ENCODE measurements at regions not wholly inside any gene's neighbourhood (a gene's known extent, or its start where the extent isn't known, plus 50 kb on each side); places are given as distances from the start of the nearest gene placed in this dataset.

GRCh38 chr7:94741179-94741578 is 85.2 kb upstream of the SGCE start:
- Mint-ChIP-seq H3K4me1 (no peaks in the 10 kb centered on the region), H3K27me3 (peaks cover 0 to 6% (median 0%) of the 10 kb centered on the region in 5 donors), H3K4me3 (no peak overlapping the region), H3K36me3 (no peaks in the 10 kb centered on the region), H3K9me3 (no peaks in the 10 kb centered on the region), H3K27ac (no peak overlapping the region)
- ChIA-PET POLR2A (no interaction called here), CTCF (no interaction called here)
- Histone ChIP-seq H3K27me3 (ENCODE audit: control insufficient read depth in 2 of 2, insufficient read depth in 2 of 2, low read length in 2 of 2) (no peaks in the 10 kb centered on the region), H3K27ac (ENCODE audit: low read depth, low read length) (no peak overlapping the region), H3K36me3 (ENCODE audit: control insufficient read depth in 2 of 3, insufficient read depth in 3 of 3, low read length in 3 of 3) (no peaks in the 10 kb centered on the region), H3K9me3 (ENCODE audit: control insufficient read depth in 2 of 3, low read length in 3 of 3) (no peaks in the 10 kb centered on the region), H3K4me3 (ENCODE audit: low read length) (no peak overlapping the region), H3K4me1 (ENCODE audit: control insufficient read depth in 2 of 2, insufficient read depth in 2 of 2, low read length in 2 of 2) (no peaks in the 10 kb centered on the region)
- DNase-seq (no peak), ATAC-seq (no peak)
- intact Hi-C loops (cut with micrococcal nuclease) = no loop called here

GRCh38 chr7:94748376-94748775 is 92.4 kb upstream of the SGCE start:
- H3K36me3 ChIP-seq (ENCODE audit: control insufficient read depth in 2 of 3, insufficient read depth in 3 of 3, low read length in 3 of 3) = no peaks in the 10 kb centered on the region
- ATAC-seq = no peak
- CTCF ChIA-PET = interaction anchor here (0.6 kb wide), 1 partner anchor 19 kb away, joined by 3 read pairs; no protein-coding TSS in a partner anchor
- H3K27ac ChIP-seq (ENCODE audit: low read depth, low read length) = no peak overlapping the region
- Mint-ChIP-seq H3K27ac (no peak overlapping the region), H3K9me3 (peaks cover 0 to 38% (median 14%) of the 10 kb centered on the region in 11 donors), H3K36me3 (no peaks in the 10 kb centered on the region), H3K4me3 (no peak overlapping the region), H3K27me3 (peaks cover 0 to 6% (median 0%) of the 10 kb centered on the region in 5 donors), H3K4me1 (no peaks in the 10 kb centered on the region)
- H3K4me1 ChIP-seq (ENCODE audit: control insufficient read depth in 2 of 2, insufficient read depth in 2 of 2, low read length in 2 of 2) = no peaks in the 10 kb centered on the region
- POLR2A ChIA-PET = interaction anchor here (0.7 kb wide), 1 partner anchor 9 kb away, joined by 3 read pairs; no protein-coding TSS in a partner anchor
- intact Hi-C loops (cut with micrococcal nuclease) = no loop called here
- H3K9me3 ChIP-seq (ENCODE audit: control insufficient read depth in 2 of 3, low read length in 3 of 3) = no peaks in the 10 kb centered on the region
- no peak overlapping the region for H3K4me3 ChIP-seq (ENCODE audit: low read length)
- no peak for DNase-seq
- no peaks in the 10 kb centered on the region for H3K27me3 ChIP-seq (ENCODE audit: control insufficient read depth in 2 of 2, insufficient read depth in 2 of 2, low read length in 2 of 2)

- H3K4me3 Mint-ChIP-seq = no peak overlapping the region
- H3K27me3 Mint-ChIP-seq = peaks cover 0 to 8% (median 0%) of the 10 kb centered on the region in 5 donors
- H3K4me3 ChIP-seq (ENCODE audit: low read length) = no peak overlapping the region
- H3K27ac ChIP-seq (ENCODE audit: low read depth, low read length) = no peak overlapping the region
- H3K27ac Mint-ChIP-seq = no peak overlapping the region
- intact Hi-C loops (cut with micrococcal nuclease) = no loop called here
- no peak for DNase-seq
- CTCF ChIA-PET = no interaction called here
- POLR2A ChIA-PET = no interaction called here
- no peak for ATAC-seq
- no peaks in the 10 kb centered on the region for H3K27me3 ChIP-seq (ENCODE audit: control insufficient read depth in 2 of 2, insufficient read depth in 2 of 2, low read length in 2 of 2)
- H3K36me3 ChIP-seq (ENCODE audit: control insufficient read depth in 2 of 3, insufficient read depth in 3 of 3, low read length in 3 of 3) = no peaks in the 10 kb centered on the region
- peaks cover 0 to 26% (median 5%) of the 10 kb centered on the region in 11 donors for H3K9me3 Mint-ChIP-seq
- peaks cover 0 to 9% (median 0%) of the 10 kb centered on the region in 5 donors for H3K36me3 Mint-ChIP-seq
- no peaks in the 10 kb centered on the region for H3K9me3 ChIP-seq (ENCODE audit: control insufficient read depth in 2 of 3, low read length in 3 of 3)
- H3K4me1 ChIP-seq (ENCODE audit: control insufficient read depth in 2 of 2, insufficient read depth in 2 of 2, low read length in 2 of 2) = no peaks in the 10 kb centered on the region
- no peaks in the 10 kb centered on the region for H3K4me1 Mint-ChIP-seq
These were observed 104.6 kb upstream of the SGCE start for GRCh38 chr7:94760446-94761100.

- no peaks in the 10 kb centered on the region for H3K4me1 Mint-ChIP-seq
- CTCF ChIA-PET = no interaction called here
- Histone ChIP-seq H3K4me3 (ENCODE audit: low read length) (no peak overlapping the region), H3K9me3 (ENCODE audit: control insufficient read depth in 2 of 3, low read length in 3 of 3) (no peaks in the 10 kb centered on the region), H3K4me1 (ENCODE audit: control insufficient read depth in 2 of 2, insufficient read depth in 2 of 2, low read length in 2 of 2) (no peaks in the 10 kb centered on the region), H3K36me3 (ENCODE audit: control insufficient read depth in 2 of 3, insufficient read depth in 3 of 3, low read length in 3 of 3) (no peaks in the 10 kb centered on the region), H3K27me3 (ENCODE audit: control insufficient read depth in 2 of 2, insufficient read depth in 2 of 2, low read length in 2 of 2) (no peaks in the 10 kb centered on the region), H3K27ac (ENCODE audit: low read depth, low read length) (no peak overlapping the region)
- no peak for DNase-seq
- ATAC-seq = no peak
- H3K36me3 Mint-ChIP-seq = peaks cover 0 to 9% (median 0%) of the 10 kb centered on the region in 5 donors
- intact Hi-C loops (cut with micrococcal nuclease) = no loop called here
- H3K4me3 Mint-ChIP-seq = no peak overlapping the region
- POLR2A ChIA-PET = no interaction called here
- H3K27me3 Mint-ChIP-seq = peaks cover 0 to 8% (median 5%) of the 10 kb centered on the region in 5 donors
- no peak overlapping the region for H3K27ac Mint-ChIP-seq
- H3K9me3 Mint-ChIP-seq = peaks cover 0 to 18% (median 5%) of the 10 kb centered on the region in 11 donors
These were observed 105.5 kb upstream of the SGCE start for GRCh38 chr7:94761451-94761850.

- H3K4me1 Mint-ChIP-seq = no peaks in the 10 kb centered on the region
These were observed 107.3 kb upstream of the SGCE start for GRCh38 chr7:94763268-94763667.

GRCh38 chr7:94769724-94770123 is 113.8 kb upstream of the SGCE start:
- intact Hi-C loops (cut with micrococcal nuclease) = no loop called here
- no peaks in the 10 kb centered on the region for H3K9me3 ChIP-seq (ENCODE audit: control insufficient read depth in 2 of 3, low read length in 3 of 3)
- Mint-ChIP-seq H3K27me3 (peaks cover 0 to 19% (median 9%) of the 10 kb centered on the region in 5 donors), H3K36me3 (no peaks in the 10 kb centered on the region), H3K4me3 (no peak overlapping the region), H3K4me1 (no peaks in the 10 kb centered on the region), H3K9me3 (peaks cover 0 to 10% (median 0%) of the 10 kb centered on the region in 11 donors), H3K27ac (no peak overlapping the region)
- ATAC-seq (no peak), DNase-seq (no peak)
- no peaks in the 10 kb centered on the region for H3K36me3 ChIP-seq (ENCODE audit: control insufficient read depth in 2 of 3, insufficient read depth in 3 of 3, low read length in 3 of 3)
- ChIA-PET CTCF (no interaction called here), POLR2A (no interaction called here)
- H3K4me1 ChIP-seq (ENCODE audit: control insufficient read depth in 2 of 2, insufficient read depth in 2 of 2, low read length in 2 of 2) = no peaks in the 10 kb centered on the region
- H3K27ac ChIP-seq (ENCODE audit: low read depth, low read length) = no peak overlapping the region
- no peaks in the 10 kb centered on the region for H3K27me3 ChIP-seq (ENCODE audit: control insufficient read depth in 2 of 2, insufficient read depth in 2 of 2, low read length in 2 of 2)
- H3K4me3 ChIP-seq (ENCODE audit: low read length) = no peak overlapping the region

More at GRCh38 chr7:94763268-94763667, 107.3 kb upstream of the SGCE start:
- H3K4me1 ChIP-seq (ENCODE audit: control insufficient read depth in 2 of 2, insufficient read depth in 2 of 2, low read length in 2 of 2) = no peaks in the 10 kb centered on the region
- no peak overlapping the region for H3K27ac ChIP-seq (ENCODE audit: low read depth, low read length)
- intact Hi-C loops (cut with micrococcal nuclease) = no loop called here
- Mint-ChIP-seq H3K4me3 (no peak overlapping the region), H3K27me3 (peaks cover 0 to 14% (median 4%) of the 10 kb centered on the region in 5 donors), H3K36me3 (peaks cover 0 to 3% (median 0%) of the 10 kb centered on the region in 5 donors), H3K9me3 (peaks cover 0 to 6% (median 0%) of the 10 kb centered on the region in 11 donors), H3K27ac (no peak overlapping the region)
- DNase-seq = no peak
- CTCF ChIA-PET = no interaction called here
- no peaks in the 10 kb centered on the region for H3K27me3 ChIP-seq (ENCODE audit: control insufficient read depth in 2 of 2, insufficient read depth in 2 of 2, low read length in 2 of 2)
- no peak overlapping the region for H3K4me3 ChIP-seq (ENCODE audit: low read length)
- no peak for ATAC-seq
- no peaks in the 10 kb centered on the region for H3K36me3 ChIP-seq (ENCODE audit: control insufficient read depth in 2 of 3, insufficient read depth in 3 of 3, low read length in 3 of 3)
- POLR2A ChIA-PET = no interaction called here
- no peaks in the 10 kb centered on the region for H3K9me3 ChIP-seq (ENCODE audit: control insufficient read depth in 2 of 3, low read length in 3 of 3)
